OCI-LY3 (cell line): ENCODE measurements at regions not wholly inside any gene's neighbourhood (a gene's known extent, or its start where the extent isn't known, plus 50 kb on each side); places are given as distances from the start of the nearest gene placed in this dataset.

Experiments used
- EZH2phosphoT487 ChIP-seq: fragments of 200-600 bp; shearing (Covaris generic); IDR thresholded peaks from 2 replicates; pipeline ENCODE4 v1.6.1; 2018; ENCODE audit warnings: antibody characterized with exemption, mixed run types, low read depth
- TF ChIP-seq, protein P1 (sequence below): fragments of 200-600, 300-600 bp; sonication (generic); IDR thresholded peaks from 2 replicates; pipeline ENCODE4 v1.5.1; 2014; ENCODE audit warnings: antibody characterized with exemption, low read length, low read depth

DNA sequence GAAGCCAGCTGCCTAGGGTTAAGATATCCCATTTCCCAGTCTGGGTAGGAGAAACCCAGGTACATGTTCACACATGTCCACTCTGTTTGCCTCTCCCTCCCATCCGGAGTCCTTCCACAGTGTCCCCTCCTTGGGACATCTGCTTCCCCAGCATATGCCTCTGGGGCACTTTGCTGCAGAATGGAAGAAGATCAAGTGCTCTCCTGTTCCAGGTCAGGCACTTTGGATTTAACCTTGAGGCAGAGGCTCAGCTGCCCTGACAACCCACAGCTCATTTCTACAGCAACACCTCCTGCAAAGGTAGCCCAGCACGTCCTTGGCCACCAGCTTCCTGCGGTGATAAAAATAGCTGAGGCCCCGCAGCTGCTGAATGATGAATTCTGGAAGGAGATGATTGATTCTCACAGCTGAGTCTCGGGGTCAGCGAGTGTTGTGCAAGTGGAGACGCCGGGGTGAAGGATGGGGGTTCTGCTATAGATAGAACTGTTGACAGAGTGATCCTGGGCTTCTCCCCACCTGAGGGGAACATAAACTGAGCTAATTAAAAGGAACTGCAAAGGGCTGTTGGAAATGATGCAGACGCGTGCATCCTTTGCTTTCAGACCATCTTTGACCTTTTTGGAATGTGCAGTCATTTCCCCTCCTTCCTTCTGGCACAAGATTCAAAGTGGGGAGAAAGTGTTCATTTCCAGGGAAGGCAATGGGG lies 145.0 kb downstream of the SLC38A6 start:
- TF ChIP-seq, protein P1, sequence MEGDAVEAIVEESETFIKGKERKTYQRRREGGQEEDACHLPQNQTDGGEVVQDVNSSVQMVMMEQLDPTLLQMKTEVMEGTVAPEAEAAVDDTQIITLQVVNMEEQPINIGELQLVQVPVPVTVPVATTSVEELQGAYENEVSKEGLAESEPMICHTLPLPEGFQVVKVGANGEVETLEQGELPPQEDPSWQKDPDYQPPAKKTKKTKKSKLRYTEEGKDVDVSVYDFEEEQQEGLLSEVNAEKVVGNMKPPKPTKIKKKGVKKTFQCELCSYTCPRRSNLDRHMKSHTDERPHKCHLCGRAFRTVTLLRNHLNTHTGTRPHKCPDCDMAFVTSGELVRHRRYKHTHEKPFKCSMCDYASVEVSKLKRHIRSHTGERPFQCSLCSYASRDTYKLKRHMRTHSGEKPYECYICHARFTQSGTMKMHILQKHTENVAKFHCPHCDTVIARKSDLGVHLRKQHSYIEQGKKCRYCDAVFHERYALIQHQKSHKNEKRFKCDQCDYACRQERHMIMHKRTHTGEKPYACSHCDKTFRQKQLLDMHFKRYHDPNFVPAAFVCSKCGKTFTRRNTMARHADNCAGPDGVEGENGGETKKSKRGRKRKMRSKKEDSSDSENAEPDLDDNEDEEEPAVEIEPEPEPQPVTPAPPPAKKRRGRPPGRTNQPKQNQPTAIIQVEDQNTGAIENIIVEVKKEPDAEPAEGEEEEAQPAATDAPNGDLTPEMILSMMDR, result no peak
- TF ChIP-seq EZH2phosphoT487, result no peak
